ENCODE measurements at regions not wholly inside any gene's neighbourhood (a gene's known extent, or its start where the extent isn't known, plus 50 kb on each side); places are given as distances from the start of the nearest gene placed in this dataset.

GRCh38 chr1:53390736-53391135 lies 62.9 kb upstream of the LRP8 start (continued):
- TF ChIP-seq CEBPZ (IDR thresholded peaks at IDR 0.05; ENCODE audit: low read depth, low read length) (no peak), NR2C1 (IDR thresholded peaks at IDR 0.05) (no peak), ESRRA (IDR thresholded peaks at IDR 0.05; ENCODE audit: low read length) (no peak), YBX1 (IDR thresholded peaks at IDR 0.05) (no peak)

GRCh38 chr1:53391296-53391695 lies 63.4 kb upstream of the LRP8 start:
- Histone ChIP-seq H3K4me3 (no peak overlapping the region), H3K79me2 (ENCODE audit: control insufficient read depth, insufficient read depth, low read length) (no peaks in the 10 kb centered on the region), H3K27ac (ENCODE audit: control insufficient read depth, insufficient read depth) (no peak overlapping the region), H3K27me3 (replicated peaks in 1 of 2; ENCODE audit: control insufficient read depth in 2 of 2, insufficient read depth in 2 of 2, low read length in 1 of 2) (no peaks in the 10 kb centered on the region), H3K4me1 (ENCODE audit: control insufficient read depth, insufficient read depth, low read length) (peaks cover 6% of the 10 kb centered on the region), H3K4me2 (ENCODE audit: control insufficient read depth, insufficient read depth) (no peak overlapping the region), H2AFZ (ENCODE audit: control insufficient read depth, low read depth, low read length) (no peak overlapping the region), H3K9me3 (replicated peaks; ENCODE audit: control insufficient read depth, insufficient read depth, low read length) (no peaks in the 10 kb centered on the region; the same call in 2 of the 3 replicates), H3K36me3 (ENCODE audit: control insufficient read depth in 2 of 2, insufficient read depth in 2 of 2, low read length in 1 of 2) (no peaks in the 10 kb centered on the region), H4K20me1 (ENCODE audit: control insufficient read depth, insufficient read depth) (no peaks in the 10 kb centered on the region), H3K9ac (ENCODE audit: control insufficient read depth, insufficient read depth, low read length) (no peak overlapping the region)
- CTCF ChIA-PET = interaction anchor here (0.6 to 10.2 kb wide), 7 partner anchors 9 to 111 kb away, joined by 3 to 185 read pairs (median 4); no protein-coding TSS in a partner anchor
- RAD21 ChIA-PET (ENCODE audit: unreplicated experiment) = interaction anchor here (0.6 to 7.0 kb wide), 7 partner anchors 9 to 194 kb away, joined by 3 to 105 read pairs (median 3); no protein-coding TSS in a partner anchor
- no peak for DNase-seq (ENCODE audit: low read depth, low spot score)
- in situ Hi-C loops (cut with MboI) = loop anchor here (5.0 kb wide), 1 partner anchor 114 kb away; no protein-coding TSS in a partner anchor
- no peak for FAIRE-seq
- 41% methylated on average over 2 of the region's 2 CpGs for WGBS (ENCODE audit: insufficient coverage, insufficient replicate concordance, low lambda C conversion rate, missing lambda C conversion rate)
- SMC1A ChIA-PET (ENCODE audit: uncharacterized antibody, unreplicated experiment) = interaction anchor here (0.7 to 8.0 kb wide), 4 partner anchors 23 to 111 kb away, joined by 3 to 107 read pairs (median 11); no protein-coding TSS in a partner anchor
- no TSS peak for BruUV-seq (replicated peaks)
- intact Hi-C loops (cut with micrococcal nuclease; ENCODE audit: unreplicated experiment) = loop anchor here (5.0 kb wide), 1 partner anchor 64 kb away; the partner anchor contains the start of gene LRP8
- POLR2A ChIA-PET = interaction anchor here (0.7 kb wide), 1 partner anchor 113 kb away, joined by 3 read pairs; no protein-coding TSS in a partner anchor
- no peak for ATAC-seq
- TF ChIP-seq TAF1 (IDR thresholded peaks at IDR 0.05; ENCODE audit: borderline replicate concordance, low read depth, low read length) = no peak
- TF ChIP-seq GABPA (IDR thresholded peaks at IDR 0.05; ENCODE audit: low read depth) = no peak
- TF ChIP-seq ZNF24 (IDR thresholded peaks at IDR 0.05) = no peak
- no peak for TF ChIP-seq NFYB (IDR thresholded peaks at IDR 0.05; ENCODE audit: insufficient read depth, low read depth, low read length)
- no peak for TF ChIP-seq RBBP5 (conservative IDR thresholded peaks at IDR 0.05)
- no peak for TF ChIP-seq ZSCAN29 (IDR thresholded peaks at IDR 0.05)
- no peak for TF ChIP-seq YY1 (IDR thresholded peaks at IDR 0.05; ENCODE audit: low read depth, low read length)
- no peak for TF ChIP-seq E2F8 (IDR thresholded peaks at IDR 0.05; ENCODE audit: low read depth, partially characterized antibody)
- no peak for TF ChIP-seq MYC (IDR thresholded peaks at IDR 0.05; ENCODE audit: insufficient read depth, insufficient read length, insufficient replicate concordance, low read length, severe bottlenecking)
